ENCODE measurements at regions not wholly inside any gene's neighbourhood (a gene's known extent, or its start where the extent isn't known, plus 50 kb on each side); places are given as distances from the start of the nearest gene placed in this dataset.
"Not testable (repeated sequence)": the region's sequence is repeated elsewhere in the genome, so short reads cannot be mapped to it uniquely, and the experiment has no call there.

GRCh38 chr2:123770996-123771720 is 253.9 kb upstream of the CNTNAP5 start:
- no peaks in the 10 kb centered on the region for H3K4me1 ChIP-seq (ENCODE audit: control insufficient read depth, insufficient read depth, low read length)
- no peak overlapping the region for H3K4me3 ChIP-seq (ENCODE audit: low read length)
- ATAC-seq (no peak), DNase-seq (no peak)
- no peaks in the 10 kb centered on the region for H3K27me3 ChIP-seq (ENCODE audit: control insufficient read depth, insufficient read depth)
- intact Hi-C loops (cut with DNase I), result no loop called here
- H3K9me3 ChIP-seq (ENCODE audit: control insufficient read depth, low read length), result no peaks in the 10 kb centered on the region
- 71% methylated on average over 1 of the region's 1 CpG for WGBS
- H3K27ac ChIP-seq (ENCODE audit: low read length), result no peak overlapping the region

- ATAC-seq (no peak), DNase-seq (no peak)
- Histone ChIP-seq H3K27ac (ENCODE audit: low read length) (no peak overlapping the region), H3K4me3 (ENCODE audit: low read length) (no peak overlapping the region), H3K4me1 (ENCODE audit: control insufficient read depth, insufficient read depth, low read length) (no peaks in the 10 kb centered on the region), H3K9me3 (ENCODE audit: control insufficient read depth, low read length) (no peaks in the 10 kb centered on the region), H3K27me3 (ENCODE audit: control insufficient read depth, insufficient read depth) (no peaks in the 10 kb centered on the region)
- intact Hi-C loops (cut with DNase I), result no loop called here
- WGBS, result 49% methylated on average over 2 of the region's 2 CpGs
Measured at GRCh38 chr2:123771928-123772632, 253.0 kb upstream of the CNTNAP5 start.

- H3K27me3 ChIP-seq (ENCODE audit: control insufficient read depth, insufficient read depth), result no peaks in the 10 kb centered on the region
- H3K4me1 ChIP-seq (ENCODE audit: control insufficient read depth, insufficient read depth, low read length), result no peaks in the 10 kb centered on the region
- no peak overlapping the region for H3K4me3 ChIP-seq (ENCODE audit: low read length)
- no peaks in the 10 kb centered on the region for H3K9me3 ChIP-seq (ENCODE audit: control insufficient read depth, low read length)
- DNase-seq (no peak), ATAC-seq (no peak)
- intact Hi-C loops (cut with DNase I), result no loop called here
- WGBS, result 49% methylated on average over 1 of the region's 1 CpG
- no peak overlapping the region for H3K27ac ChIP-seq (ENCODE audit: low read length)
Measured at GRCh38 chr2:123777116-123777515, 248.0 kb upstream of the CNTNAP5 start.

- ATAC-seq (no peak), DNase-seq (no peak)
- no peak overlapping the region for H3K27ac ChIP-seq (ENCODE audit: low read length)
- no peaks in the 10 kb centered on the region for H3K9me3 ChIP-seq (ENCODE audit: control insufficient read depth, low read length)
- WGBS, result 43% methylated on average over 2 of the region's 2 CpGs
- H3K4me3 ChIP-seq (ENCODE audit: low read length), result no peak overlapping the region
- intact Hi-C loops (cut with DNase I), result no loop called here
- no peaks in the 10 kb centered on the region for H3K4me1 ChIP-seq (ENCODE audit: control insufficient read depth, insufficient read depth, low read length)
- H3K27me3 ChIP-seq (ENCODE audit: control insufficient read depth, insufficient read depth), result no peaks in the 10 kb centered on the region
Measured at GRCh38 chr2:123783164-123783563, 241.9 kb upstream of the CNTNAP5 start.

- intact Hi-C loops (cut with DNase I), result no loop called here
- no peak for ATAC-seq
- 46% methylated on average over 1 of the region's 1 CpG for WGBS
Measured at GRCh38 chr2:123785332-123785731, 239.8 kb upstream of the CNTNAP5 start.

GRCh38 chr2:123791207-123791606 is 233.9 kb upstream of the CNTNAP5 start:
- DNase-seq, result no peak
- H3K4me3 ChIP-seq (ENCODE audit: low read length), result no peak overlapping the region
- 74% methylated on average over 4 of the region's 4 CpGs for WGBS
- intact Hi-C loops (cut with DNase I), result no loop called here
- no peak for ATAC-seq
- no peak overlapping the region for H3K27ac ChIP-seq (ENCODE audit: low read length)
- H3K27me3 ChIP-seq (ENCODE audit: control insufficient read depth, insufficient read depth), result no peaks in the 10 kb centered on the region
- H3K9me3 ChIP-seq (ENCODE audit: control insufficient read depth, low read length), result no peaks in the 10 kb centered on the region
- no peaks in the 10 kb centered on the region for H3K4me1 ChIP-seq (ENCODE audit: control insufficient read depth, insufficient read depth, low read length)

More at GRCh38 chr2:123785332-123785731, 239.8 kb upstream of the CNTNAP5 start:
- no peak for DNase-seq
- Histone ChIP-seq H3K27me3 (ENCODE audit: control insufficient read depth, insufficient read depth) (no peaks in the 10 kb centered on the region), H3K9me3 (ENCODE audit: control insufficient read depth, low read length) (no peaks in the 10 kb centered on the region), H3K4me1 (ENCODE audit: control insufficient read depth, insufficient read depth, low read length) (no peaks in the 10 kb centered on the region), H3K4me3 (ENCODE audit: low read length) (no peak overlapping the region), H3K27ac (ENCODE audit: low read length) (no peak overlapping the region)

- ATAC-seq (no peak), DNase-seq (no peak)
- Histone ChIP-seq H3K27me3 (ENCODE audit: control insufficient read depth, insufficient read depth) (no peaks in the 10 kb centered on the region), H3K4me1 (ENCODE audit: control insufficient read depth, insufficient read depth, low read length) (no peaks in the 10 kb centered on the region), H3K4me3 (ENCODE audit: low read length) (no peak overlapping the region), H3K27ac (ENCODE audit: low read length) (no peak overlapping the region), H3K9me3 (ENCODE audit: control insufficient read depth, low read length) (no peaks in the 10 kb centered on the region)
- intact Hi-C loops (cut with DNase I), result no loop called here
Measured at GRCh38 chr2:123791684-123792083, 233.4 kb upstream of the CNTNAP5 start.

- H3K4me3 ChIP-seq (ENCODE audit: low read length); H3K4me1 ChIP-seq (ENCODE audit: control insufficient read depth, insufficient read depth, low read length); DNase-seq; H3K27ac ChIP-seq (ENCODE audit: low read length); intact Hi-C loops (cut with DNase I); H3K27me3 ChIP-seq (ENCODE audit: control insufficient read depth, insufficient read depth); ATAC-seq; H3K9me3 ChIP-seq (ENCODE audit: control insufficient read depth, low read length): not testable (repeated sequence)
- 87% methylated on average over 6 of the region's 6 CpGs for WGBS
Measured at GRCh38 chr2:123804126-123804525, 221.0 kb upstream of the CNTNAP5 start.

GRCh38 chr2:123805746-123806145 is 219.3 kb upstream of the CNTNAP5 start:
- WGBS, result 72% methylated on average over 3 of the region's 3 CpGs
- not testable (repeated sequence) for H3K9me3 ChIP-seq (ENCODE audit: control insufficient read depth, low read length)

GRCh38 chr2:123808243-123808642 is 216.8 kb upstream of the CNTNAP5 start:
- no peak overlapping the region for H3K27ac ChIP-seq (ENCODE audit: low read length)
- H3K9me3 ChIP-seq (ENCODE audit: control insufficient read depth, low read length), result no peaks in the 10 kb centered on the region
- ATAC-seq, result no peak
- no peaks in the 10 kb centered on the region for H3K4me1 ChIP-seq (ENCODE audit: control insufficient read depth, insufficient read depth, low read length)
- DNase-seq, result peak in 1 of 3 donors; percentile 25
- no peaks in the 10 kb centered on the region for H3K27me3 ChIP-seq (ENCODE audit: control insufficient read depth, insufficient read depth)
- intact Hi-C loops (cut with DNase I), result no loop called here
- WGBS, result 94% methylated on average over 2 of the region's 2 CpGs
- H3K4me3 ChIP-seq (ENCODE audit: low read length), result no peak overlapping the region

More at GRCh38 chr2:123805746-123806145, 219.3 kb upstream of the CNTNAP5 start:
- H3K27ac ChIP-seq (ENCODE audit: low read length); intact Hi-C loops (cut with DNase I); H3K4me1 ChIP-seq (ENCODE audit: control insufficient read depth, insufficient read depth, low read length); DNase-seq; ATAC-seq; H3K27me3 ChIP-seq (ENCODE audit: control insufficient read depth, insufficient read depth); H3K4me3 ChIP-seq (ENCODE audit: low read length): not testable (repeated sequence)

GRCh38 chr2:123811846-123812245 is 213.2 kb upstream of the CNTNAP5 start:
- Histone ChIP-seq H3K27me3 (ENCODE audit: control insufficient read depth, insufficient read depth) (no peaks in the 10 kb centered on the region), H3K9me3 (ENCODE audit: control insufficient read depth, low read length) (no peaks in the 10 kb centered on the region), H3K27ac (ENCODE audit: low read length) (no peak overlapping the region), H3K4me1 (ENCODE audit: control insufficient read depth, insufficient read depth, low read length) (no peaks in the 10 kb centered on the region), H3K4me3 (ENCODE audit: low read length) (no peak overlapping the region)
- intact Hi-C loops (cut with DNase I), result no loop called here
- 71% methylated on average over 1 of the region's 1 CpG for WGBS
- ATAC-seq, result no peak
- no peak for DNase-seq
